HG03039 (cell line): ENCODE measurements at regions not wholly inside any gene's neighbourhood (a gene's known extent, or its start where the extent isn't known, plus 50 kb on each side); places are given as distances from the start of the nearest gene placed in this dataset.

ENCODE experiments used
- ATAC-seq: cut with Tn5 transposase; IDR thresholded peaks from one replicate; pipeline ENCODE4 v1.9.1; 2021; ENCODE audit warnings: mild to moderate bottlenecking, moderate library complexity; ENCODE audit not compliant: unreplicated experiment

DNA sequence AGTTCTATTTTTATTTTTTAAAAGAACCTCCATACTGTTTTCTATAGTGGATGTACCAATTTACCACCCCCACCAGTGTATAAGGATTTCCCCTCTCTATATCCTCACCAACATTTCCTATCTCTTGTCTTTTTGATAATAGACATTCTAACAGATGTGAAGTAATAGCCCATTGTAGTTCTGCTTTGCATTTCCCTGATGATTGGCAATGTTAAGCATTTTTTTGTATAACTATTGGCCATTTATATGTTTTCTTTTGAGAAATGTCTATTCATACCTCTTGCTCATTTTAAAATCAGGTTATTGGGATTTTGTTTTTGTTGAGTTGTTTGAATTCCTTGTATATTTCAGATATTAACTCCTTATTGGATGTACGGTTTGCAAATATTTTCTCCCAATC is 251.1 kb upstream of the HTR2C start:
- ATAC-seq: no peak

DNA sequence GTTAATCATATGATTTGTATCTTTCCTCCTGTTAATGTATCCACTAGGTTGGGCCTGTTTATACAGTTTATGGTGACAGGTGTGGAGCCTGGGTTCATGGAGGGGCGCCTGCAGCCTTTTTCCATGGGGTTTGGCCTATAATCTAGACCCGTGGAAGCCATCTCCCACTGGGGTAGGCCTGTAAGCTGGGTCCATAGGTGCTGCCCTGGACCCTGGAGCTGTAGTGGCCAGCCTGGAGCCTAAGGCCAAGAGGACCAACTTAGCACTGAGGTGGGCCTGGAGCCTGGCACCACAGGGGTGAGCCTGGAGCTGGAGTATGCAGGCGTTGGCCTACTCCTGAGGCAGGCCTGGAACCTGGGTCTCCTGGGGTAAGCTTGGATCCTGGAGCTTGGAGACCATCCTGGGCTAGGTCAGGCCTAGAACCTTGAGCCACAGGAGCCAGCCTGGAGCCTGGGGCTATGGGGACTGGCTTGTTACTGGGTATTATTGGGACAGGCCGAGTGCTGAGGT is 249.4 kb upstream of the HTR2C start:
- no peak for ATAC-seq

DNA sequence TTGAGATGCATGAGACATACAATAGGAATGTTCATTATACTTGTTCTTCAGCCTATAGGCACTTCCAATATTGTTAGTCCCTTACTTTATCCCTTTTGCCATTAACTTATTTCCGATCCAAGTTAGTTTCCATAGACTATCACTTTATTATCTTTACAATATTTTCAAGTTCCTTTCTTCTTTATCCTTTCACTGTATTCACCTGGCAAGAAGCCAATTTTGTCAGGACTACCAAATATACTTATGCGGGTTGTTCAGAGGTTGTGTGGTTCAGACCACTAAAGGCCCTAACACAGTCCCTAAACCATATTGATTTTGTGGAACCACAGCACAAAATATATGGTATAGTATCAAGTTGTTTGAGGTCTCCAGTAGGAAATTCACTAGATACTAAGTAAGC is 245.0 kb upstream of the HTR2C start:
- no peak for ATAC-seq

- ATAC-seq: peak; percentile 59
Observed at GRCh38 chrX:114344756-114345349, 239.0 kb upstream of the HTR2C start.

DNA sequence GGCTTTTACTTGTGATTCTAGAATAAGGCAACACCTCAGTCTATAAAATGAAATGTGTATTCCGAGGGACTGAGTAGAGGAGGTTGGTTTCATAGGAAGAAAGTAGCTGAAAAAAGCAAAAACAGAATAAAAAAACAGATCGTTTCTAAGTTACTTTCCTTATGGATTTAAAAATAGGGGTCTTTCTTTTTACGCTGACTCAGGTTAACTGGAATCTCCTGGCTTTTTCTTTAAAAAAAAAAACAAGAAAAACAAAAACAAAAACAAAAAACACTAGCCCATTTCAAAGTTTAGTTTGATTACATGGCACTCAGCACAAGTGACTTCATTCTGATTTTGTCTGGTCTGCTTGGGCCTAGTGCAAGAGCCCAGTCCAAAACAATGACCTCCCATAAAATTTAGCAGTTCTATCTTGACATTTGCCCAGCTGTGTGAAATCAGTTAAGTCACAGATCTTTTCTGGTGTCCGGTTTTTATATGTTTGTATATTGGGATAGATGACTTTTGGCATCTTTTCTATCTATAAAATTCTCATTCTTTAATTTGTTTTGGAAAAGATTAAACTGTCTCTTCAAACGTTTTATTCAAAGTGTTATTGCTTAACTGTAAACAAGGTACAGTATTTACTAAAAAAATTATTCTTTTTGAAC is 222.7 kb upstream of the HTR2C start:
- no peak for ATAC-seq

DNA sequence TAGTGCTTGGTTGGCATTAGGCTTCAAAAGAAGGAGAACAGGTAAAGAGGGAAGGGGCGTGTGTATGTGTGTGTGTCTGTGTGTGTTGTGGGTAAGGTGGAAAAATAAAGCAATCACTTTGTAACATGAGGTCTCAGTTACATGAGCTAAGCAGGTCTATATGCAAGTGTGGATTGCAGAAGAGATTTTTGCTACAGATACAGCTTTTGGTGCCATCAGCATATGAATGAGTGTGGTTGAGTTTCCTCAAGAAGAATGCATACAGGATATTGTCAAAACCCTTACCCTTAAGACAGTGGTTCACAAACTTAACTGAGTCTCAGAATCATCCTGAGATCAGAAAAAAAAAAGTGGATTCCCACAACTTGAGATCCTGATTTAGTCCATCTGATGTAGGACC is 220.5 kb upstream of the HTR2C start:
- ATAC-seq: no peak

DNA sequence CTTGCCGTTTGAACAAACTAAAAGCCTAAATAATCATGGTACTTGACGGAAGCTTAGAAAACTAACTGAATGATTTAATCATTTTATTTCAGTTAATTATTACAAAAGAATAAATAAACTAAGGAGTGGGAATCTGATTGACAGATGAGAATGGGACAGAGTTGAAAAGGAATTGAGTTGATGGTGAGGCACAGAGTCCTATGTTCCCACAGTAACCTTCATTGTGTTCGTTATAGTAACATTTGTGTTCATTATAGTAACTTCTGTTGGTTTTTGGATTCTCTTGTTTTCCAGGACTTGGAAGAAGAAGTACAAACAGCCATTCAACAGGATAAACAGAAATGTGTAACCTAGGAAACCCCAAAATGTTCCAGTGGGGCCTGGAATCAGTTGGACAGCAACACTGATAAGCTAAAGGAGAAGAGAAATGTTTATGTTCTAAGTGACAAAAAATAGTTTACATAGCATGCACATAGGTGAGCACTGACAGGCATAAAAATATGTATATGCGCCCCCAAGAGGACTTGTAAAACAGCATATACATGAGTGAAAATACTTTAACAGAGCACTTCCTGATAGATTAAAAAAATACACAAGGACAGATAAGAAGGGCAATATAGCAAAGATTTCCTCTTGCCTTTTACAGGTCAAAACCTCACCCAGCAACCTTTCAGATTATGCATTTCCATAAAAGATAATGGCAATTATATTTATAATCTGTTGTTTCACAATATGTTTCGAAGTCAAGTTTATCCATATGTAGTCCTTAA is 218.6 kb upstream of the HTR2C start:
- ATAC-seq: no peak

DNA sequence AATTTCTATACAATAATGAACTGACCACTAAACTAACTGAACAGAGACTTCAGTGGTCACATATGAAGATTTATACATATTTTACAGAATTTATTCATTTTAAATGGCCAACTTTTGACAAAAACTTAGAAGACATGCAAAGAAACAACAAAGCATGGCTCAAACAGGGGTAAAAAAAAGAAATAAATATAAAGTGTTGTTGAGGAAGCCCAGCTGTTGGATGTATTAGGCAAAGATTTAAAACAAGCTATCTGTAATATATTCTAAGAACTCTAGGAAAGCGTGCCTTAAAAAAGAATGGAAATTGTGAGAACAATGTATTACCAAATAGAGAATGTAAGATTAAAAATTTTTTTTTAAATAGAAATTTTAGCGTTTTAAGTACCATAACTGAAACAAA is 210.9 kb upstream of the HTR2C start:
- no peak for ATAC-seq

- no peak for ATAC-seq
Observed at GRCh38 chrX:114390251-114390796, 193.6 kb upstream of the HTR2C start.
